ENCODE measurements at regions not wholly inside any gene's neighbourhood (a gene's known extent, or its start where the extent isn't known, plus 50 kb on each side); places are given as distances from the start of the nearest gene placed in this dataset.

GRCh38 chr12:85352016-85352415, 72.0 kb downstream of the ALX1 start:
- no peaks in the 10 kb centered on the region for H3K36me3 Mint-ChIP-seq (ENCODE audit: low read depth)
- no peaks in the 10 kb centered on the region for H3K4me1 Mint-ChIP-seq (ENCODE audit: low read depth)
- intact Hi-C loops (cut with micrococcal nuclease) = no loop called here
- no peak for DNase-seq (ENCODE audit: low spot score)
- no peak overlapping the region for H3K4me3 Mint-ChIP-seq
- H3K9me3 Mint-ChIP-seq = no peaks in the 10 kb centered on the region
- no peaks in the 10 kb centered on the region for H3K27me3 Mint-ChIP-seq (ENCODE audit: insufficient read depth)
- no peak overlapping the region for H3K27ac Mint-ChIP-seq

GRCh38 chr12:85356596-85357385, 76.8 kb downstream of the ALX1 start:
- no peaks in the 10 kb centered on the region for H3K27me3 Mint-ChIP-seq (ENCODE audit: insufficient read depth)
- DNase-seq (ENCODE audit: low spot score) = no peak
- no peak overlapping the region for H3K27ac Mint-ChIP-seq
- H3K4me1 Mint-ChIP-seq (ENCODE audit: low read depth) = no peaks in the 10 kb centered on the region
- no peaks in the 10 kb centered on the region for H3K9me3 Mint-ChIP-seq
- no peak overlapping the region for H3K4me3 Mint-ChIP-seq
- H3K36me3 Mint-ChIP-seq (ENCODE audit: low read depth) = no peaks in the 10 kb centered on the region
- intact Hi-C loops (cut with micrococcal nuclease) = no loop called here

- Mint-ChIP-seq H3K4me3 (no peak overlapping the region), H3K4me1 (ENCODE audit: low read depth) (no peaks in the 10 kb centered on the region), H3K27me3 (ENCODE audit: insufficient read depth) (no peaks in the 10 kb centered on the region), H3K27ac (no peak overlapping the region), H3K36me3 (ENCODE audit: low read depth) (no peaks in the 10 kb centered on the region), H3K9me3 (no peaks in the 10 kb centered on the region)
- DNase-seq (ENCODE audit: low spot score) = no peak
- intact Hi-C loops (cut with micrococcal nuclease) = no loop called here
These were observed 77.6 kb downstream of the ALX1 start for GRCh38 chr12:85357609-85358008.

GRCh38 chr12:85358715-85359114, 78.7 kb downstream of the ALX1 start:
- Mint-ChIP-seq H3K4me3 (no peak overlapping the region), H3K36me3 (ENCODE audit: low read depth) (no peaks in the 10 kb centered on the region), H3K9me3 (no peaks in the 10 kb centered on the region), H3K4me1 (ENCODE audit: low read depth) (no peaks in the 10 kb centered on the region), H3K27me3 (ENCODE audit: insufficient read depth) (no peaks in the 10 kb centered on the region), H3K27ac (no peak overlapping the region)
- no peak for DNase-seq (ENCODE audit: low spot score)
- intact Hi-C loops (cut with micrococcal nuclease) = no loop called here

- DNase-seq (ENCODE audit: low spot score) = no peak
- Mint-ChIP-seq H3K27me3 (ENCODE audit: insufficient read depth) (no peaks in the 10 kb centered on the region), H3K27ac (no peak overlapping the region), H3K4me3 (no peak overlapping the region), H3K9me3 (no peaks in the 10 kb centered on the region), H3K36me3 (ENCODE audit: low read depth) (no peaks in the 10 kb centered on the region), H3K4me1 (ENCODE audit: low read depth) (no peaks in the 10 kb centered on the region)
- intact Hi-C loops (cut with micrococcal nuclease) = no loop called here
These were observed 83.6 kb downstream of the ALX1 start for GRCh38 chr12:85363382-85364190.

GRCh38 chr12:85367936-85368335, 87.9 kb downstream of the ALX1 start:
- no peaks in the 10 kb centered on the region for H3K36me3 Mint-ChIP-seq (ENCODE audit: low read depth)
- H3K27ac Mint-ChIP-seq = no peak overlapping the region
- no peaks in the 10 kb centered on the region for H3K4me1 Mint-ChIP-seq (ENCODE audit: low read depth)
- no peak for DNase-seq (ENCODE audit: low spot score)
- no peaks in the 10 kb centered on the region for H3K27me3 Mint-ChIP-seq (ENCODE audit: insufficient read depth)
- no peak overlapping the region for H3K4me3 Mint-ChIP-seq
- intact Hi-C loops (cut with micrococcal nuclease) = no loop called here
- H3K9me3 Mint-ChIP-seq = no peaks in the 10 kb centered on the region

GRCh38 chr12:85369365-85370154, 89.5 kb downstream of the ALX1 start:
- no peaks in the 10 kb centered on the region for H3K36me3 Mint-ChIP-seq (ENCODE audit: low read depth)
- H3K27ac Mint-ChIP-seq = no peak overlapping the region
- intact Hi-C loops (cut with micrococcal nuclease) = no loop called here
- no peaks in the 10 kb centered on the region for H3K27me3 Mint-ChIP-seq (ENCODE audit: insufficient read depth)
- no peaks in the 10 kb centered on the region for H3K9me3 Mint-ChIP-seq
- H3K4me1 Mint-ChIP-seq (ENCODE audit: low read depth) = no peaks in the 10 kb centered on the region
- no peak for DNase-seq (ENCODE audit: low spot score)
- H3K4me3 Mint-ChIP-seq = no peak overlapping the region

- H3K4me3 Mint-ChIP-seq = no peak overlapping the region
- DNase-seq (ENCODE audit: low spot score) = no peak
- no peaks in the 10 kb centered on the region for H3K27me3 Mint-ChIP-seq (ENCODE audit: insufficient read depth)
- intact Hi-C loops (cut with micrococcal nuclease) = no loop called here
- H3K9me3 Mint-ChIP-seq = no peaks in the 10 kb centered on the region
- H3K4me1 Mint-ChIP-seq (ENCODE audit: low read depth) = no peaks in the 10 kb centered on the region
- no peak overlapping the region for H3K27ac Mint-ChIP-seq
- no peaks in the 10 kb centered on the region for H3K36me3 Mint-ChIP-seq (ENCODE audit: low read depth)
These were observed 93.0 kb downstream of the ALX1 start for GRCh38 chr12:85373045-85373444.

- H3K27me3 Mint-ChIP-seq (ENCODE audit: insufficient read depth) = no peaks in the 10 kb centered on the region
- no peaks in the 10 kb centered on the region for H3K36me3 Mint-ChIP-seq (ENCODE audit: low read depth)
- H3K4me1 Mint-ChIP-seq (ENCODE audit: low read depth) = no peaks in the 10 kb centered on the region
- no peaks in the 10 kb centered on the region for H3K9me3 Mint-ChIP-seq
- DNase-seq (ENCODE audit: low spot score) = no peak
- intact Hi-C loops (cut with micrococcal nuclease) = no loop called here
- no peak overlapping the region for H3K4me3 Mint-ChIP-seq
- no peak overlapping the region for H3K27ac Mint-ChIP-seq
These were observed 95.0 kb downstream of the ALX1 start for GRCh38 chr12:85374981-85375380.

GRCh38 chr12:85385406-85385805, 105.4 kb downstream of the ALX1 start:
- no peaks in the 10 kb centered on the region for H3K27me3 Mint-ChIP-seq (ENCODE audit: insufficient read depth)
- no peaks in the 10 kb centered on the region for H3K9me3 Mint-ChIP-seq
- H3K36me3 Mint-ChIP-seq (ENCODE audit: low read depth) = no peaks in the 10 kb centered on the region
- no peak overlapping the region for H3K4me3 Mint-ChIP-seq
- no peak overlapping the region for H3K27ac Mint-ChIP-seq
- H3K4me1 Mint-ChIP-seq (ENCODE audit: low read depth) = no peaks in the 10 kb centered on the region
- intact Hi-C loops (cut with micrococcal nuclease) = no loop called here
- DNase-seq (ENCODE audit: low spot score) = no peak

- Mint-ChIP-seq H3K36me3 (ENCODE audit: low read depth) (no peaks in the 10 kb centered on the region), H3K4me1 (ENCODE audit: low read depth) (no peaks in the 10 kb centered on the region), H3K27ac (no peak overlapping the region), H3K4me3 (no peak overlapping the region), H3K9me3 (no peaks in the 10 kb centered on the region), H3K27me3 (ENCODE audit: insufficient read depth) (no peaks in the 10 kb centered on the region)
- DNase-seq (ENCODE audit: low spot score) = no peak
- intact Hi-C loops (cut with micrococcal nuclease) = no loop called here
These were observed 110.2 kb downstream of the ALX1 start for GRCh38 chr12:85390266-85390665.

GRCh38 chr12:85392508-85392907, 112.5 kb downstream of the ALX1 start:
- intact Hi-C loops (cut with micrococcal nuclease) = no loop called here
- Mint-ChIP-seq H3K4me1 (ENCODE audit: low read depth) (no peaks in the 10 kb centered on the region), H3K27ac (no peak overlapping the region), H3K9me3 (no peaks in the 10 kb centered on the region), H3K36me3 (ENCODE audit: low read depth) (no peaks in the 10 kb centered on the region), H3K4me3 (no peak overlapping the region), H3K27me3 (ENCODE audit: insufficient read depth) (no peaks in the 10 kb centered on the region)
- no peak for DNase-seq (ENCODE audit: low spot score)

GRCh38 chr12:85393606-85394005, 113.6 kb downstream of the ALX1 start:
- no peak for DNase-seq (ENCODE audit: low spot score)
- H3K9me3 Mint-ChIP-seq = no peaks in the 10 kb centered on the region
- no peaks in the 10 kb centered on the region for H3K36me3 Mint-ChIP-seq (ENCODE audit: low read depth)
- H3K27ac Mint-ChIP-seq = no peak overlapping the region
- intact Hi-C loops (cut with micrococcal nuclease) = no loop called here
- no peaks in the 10 kb centered on the region for H3K4me1 Mint-ChIP-seq (ENCODE audit: low read depth)
- H3K27me3 Mint-ChIP-seq (ENCODE audit: insufficient read depth) = no peaks in the 10 kb centered on the region
- no peak overlapping the region for H3K4me3 Mint-ChIP-seq
